Neuronal stem cell (in vitro differentiated cells): ENCODE measurements at regions not wholly inside any gene's neighbourhood (a gene's known extent, or its start where the extent isn't known, plus 50 kb on each side); places are given as distances from the start of the nearest gene placed in this dataset.

Experiments
- DNase-seq: peaks from one replicate; pipeline ENCODE4 v3.0.0-alpha.2; 2013; ENCODE audit warnings: low spot score
- H2AFZ ChIP-seq: one replicate; pipeline ENCODE4 v1.6.1; 2013; ENCODE audit warnings: mild to moderate bottlenecking, low read length, inconsistent platforms
- H2AK5ac ChIP-seq: 2 replicates; pipeline ENCODE4 v1.6.1; 2013; ENCODE audit warnings: low read depth, mild to moderate bottlenecking, inconsistent platforms, low read length, moderate library complexity, mixed read lengths
- H2BK120ac ChIP-seq: 2 replicates; pipeline ENCODE4 v1.6.1; 2013; ENCODE audit warnings: low read depth, mild to moderate bottlenecking, inconsistent platforms, low read length, moderate library complexity, mixed read lengths
- H2BK12ac ChIP-seq: one replicate; pipeline ENCODE4 v1.6.1; 2013; ENCODE audit warnings: low read length, inconsistent platforms
- H2BK15ac ChIP-seq: 2 replicates; pipeline ENCODE4 v1.6.1; 2013; ENCODE audit warnings: mild to moderate bottlenecking, low read length, inconsistent platforms, mixed read lengths
- H2BK5ac ChIP-seq: one replicate; pipeline ENCODE4 v1.6.1; 2013; ENCODE audit warnings: inconsistent platforms, mild to moderate bottlenecking, low read length, moderate library complexity
- H3K14ac ChIP-seq: one replicate; pipeline ENCODE4 v1.6.1; 2013; ENCODE audit warnings: low read length, inconsistent platforms
- H3K18ac ChIP-seq: 2 replicates; pipeline ENCODE4 v1.6.1; 2013; ENCODE audit warnings: low read length, inconsistent platforms
- H3K23ac ChIP-seq: 2 replicates; pipeline ENCODE4 v1.6.1; 2013; ENCODE audit warnings: low read depth, mild to moderate bottlenecking, mixed read lengths, low read length, inconsistent platforms; ENCODE audit not compliant: poor library complexity
- H3K27ac ChIP-seq: replicated peaks from 3 replicates; pipeline ENCODE4 v1.5.1; 2013; ENCODE audit warnings: low read length, inconsistent platforms
- H3K27me3 ChIP-seq, 3 experiments: 2 replicates each; pipeline ENCODE4 v1.6.1; 2013; ENCODE audit warnings: low read length in 3 of 3, mild to moderate bottlenecking in 2 of 3, inconsistent platforms in 1 of 3, low read depth in 1 of 3, mixed read lengths in 1 of 3, moderate library complexity in 1 of 3; ENCODE audit not compliant: control insufficient read depth in 3 of 3, insufficient read depth in 3 of 3
- H3K36me3 ChIP-seq, 2 donors: replicated peaks in 1 of 2; 2 replicates each; pipeline ENCODE4 v1.6.1; 2013; ENCODE audit warnings: low read length in 2 of 2; ENCODE audit not compliant: control insufficient read depth in 2 of 2, insufficient read depth in 2 of 2
- H3K4ac ChIP-seq: 2 replicates; pipeline ENCODE4 v1.6.1; 2013; ENCODE audit warnings: inconsistent platforms, mild to moderate bottlenecking, low read length, moderate library complexity
- H3K4me1 ChIP-seq, 2 donors: 1 replicate in 1 of 2; 2 replicates in 1 of 2; pipeline ENCODE4 v1.6.1; 2013; ENCODE audit warnings: low read length in 2 of 2, low read depth in 1 of 2; ENCODE audit not compliant: control insufficient read depth in 2 of 2, insufficient read depth in 1 of 2
- H3K4me2 ChIP-seq: one replicate; pipeline ENCODE4 v1.6.1; 2013; ENCODE audit warnings: mild to moderate bottlenecking, low read length, inconsistent platforms; ENCODE audit not compliant: insufficient read depth, poor library complexity, severe bottlenecking
- H3K4me3 ChIP-seq, 2 donors: 2 replicates each; pipeline ENCODE4 v1.5.1; 2013; ENCODE audit warnings: low read length in 2 of 2, mild to moderate bottlenecking in 2 of 2, inconsistent platforms in 1 of 2, moderate library complexity in 1 of 2
- H3K79me1 ChIP-seq: one replicate; pipeline ENCODE4 v1.6.1; 2013; ENCODE audit warnings: low read depth, mild to moderate bottlenecking, inconsistent platforms, low read length, moderate library complexity
- H3K9ac ChIP-seq: one replicate; pipeline ENCODE4 v1.6.1; 2013; ENCODE audit warnings: mild to moderate bottlenecking, low read depth, low read length, inconsistent platforms; ENCODE audit not compliant: poor library complexity
- H3K9me3 ChIP-seq, 2 donors: replicated peaks in 1 of 2; 2 replicates each; pipeline versions ENCODE3 to v1.6.1; 2013; ENCODE audit warnings: low read length in 2 of 2, mild to moderate bottlenecking in 2 of 2, inconsistent platforms in 1 of 2, low read depth in 1 of 2, mixed read lengths in 1 of 2, moderate library complexity in 1 of 2; ENCODE audit not compliant: control insufficient read depth in 2 of 2, insufficient read depth in 1 of 2
- H4K8ac ChIP-seq: one replicate; pipeline ENCODE4 v1.6.1; 2013; ENCODE audit warnings: low read depth, mild to moderate bottlenecking, inconsistent platforms, low read length, moderate library complexity
- H4K91ac ChIP-seq: one replicate; pipeline ENCODE4 v1.6.1; 2013; ENCODE audit warnings: low read length, low read depth, mild to moderate bottlenecking, inconsistent platforms; ENCODE audit not compliant: poor library complexity
- WGBS, 2 donors: extraction: QIAGEN DNeasy Blood & Tissue Kit; methylation state at CpG; one replicate each; pipeline ENCODE4 v1.1.7; 2013; ENCODE audit warnings: missing lambda C conversion rate in 2 of 2, mixed read lengths in 1 of 2; ENCODE audit not compliant: insufficient read length in 2 of 2, insufficient replicate concordance in 1 of 2; ENCODE audit errors: extremely low coverage in 2 of 2; 5-methylcytosine and 5-hydroxymethylcytosine counted together

DNA sequence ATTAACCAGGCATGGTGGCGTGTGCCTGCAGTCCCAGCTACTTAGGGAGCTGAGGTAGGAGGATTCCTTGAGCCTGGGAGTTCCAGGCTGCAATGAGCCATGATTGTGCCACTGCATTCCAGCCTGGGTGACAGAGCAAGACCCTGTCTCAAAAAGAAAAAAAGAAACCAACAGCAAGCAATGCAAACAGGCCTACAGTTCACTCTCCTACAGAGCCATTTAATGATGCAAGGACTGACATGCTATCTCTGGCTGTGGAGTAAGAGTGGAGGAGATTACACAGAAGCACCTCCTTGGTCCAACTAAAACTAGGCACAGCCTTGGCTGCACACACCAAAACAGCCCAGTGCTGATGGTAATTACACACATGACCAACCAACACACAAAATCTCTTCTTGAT, 127.5 kb upstream of the SOD1 start:
- no peak for DNase-seq
- Histone ChIP-seq H3K4me3 (no peak overlapping the region), H3K27ac (peak overlapping the region; percentile 17)

DNA sequence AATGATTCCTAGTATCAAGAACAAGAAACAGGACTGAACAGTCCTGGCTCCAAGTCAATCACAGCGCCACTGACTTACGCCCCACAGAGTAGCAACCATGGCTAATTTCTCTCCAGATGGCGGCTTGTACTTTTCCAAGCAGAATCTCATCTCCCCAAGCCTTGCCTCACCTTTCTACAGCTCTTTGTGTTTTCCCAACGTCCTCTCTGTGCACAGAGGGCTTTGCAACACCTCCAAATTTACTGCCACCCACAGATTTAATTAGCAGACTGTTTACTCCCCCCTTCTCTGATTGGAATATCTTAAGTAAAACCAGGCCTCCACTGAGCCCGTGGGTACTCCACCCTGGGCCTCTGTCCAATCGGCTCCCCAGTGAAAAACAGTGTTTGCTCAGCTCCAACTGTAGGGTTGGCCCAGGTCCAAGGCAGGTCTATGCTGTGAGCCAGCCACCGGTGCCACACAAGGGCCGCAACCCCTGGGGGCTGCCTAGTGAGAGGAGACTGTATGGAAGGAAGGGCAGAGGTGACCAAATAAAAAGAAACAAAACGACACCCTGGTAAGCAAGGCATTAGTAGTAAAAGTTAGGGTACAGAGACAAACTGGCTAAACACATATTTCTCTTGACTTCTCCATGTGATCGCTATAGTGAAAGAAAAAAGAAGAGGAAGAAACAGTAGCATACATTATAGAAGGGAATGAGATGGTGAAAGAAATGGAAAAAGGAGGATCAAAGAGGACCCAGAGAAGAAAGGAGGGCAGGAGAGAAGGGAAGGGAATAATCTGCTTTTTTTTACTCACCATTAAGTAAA, 128.4 kb upstream of the SOD1 start:
- H3K27ac ChIP-seq: no peak overlapping the region
- peak overlapping the region; percentile 26 for H3K14ac ChIP-seq
- H3K9ac ChIP-seq: no peak overlapping the region
- no peak overlapping the region for H3K4me3 ChIP-seq
- peaks cover 0 to 2% of the 10 kb centered on the region in 2 donors for H3K9me3 ChIP-seq
- H3K79me1 ChIP-seq: peaks cover 9% of the 10 kb centered on the region
- H3K23ac ChIP-seq: no peak overlapping the region
- no peak for DNase-seq
- no peaks in the 10 kb centered on the region for H3K27me3 ChIP-seq
- H3K4me1 ChIP-seq: peaks cover 4 to 14% of the 10 kb centered on the region in 2 donors
- no peak overlapping the region for H4K8ac ChIP-seq
- H2BK5ac ChIP-seq: no peak overlapping the region
- H2BK12ac ChIP-seq: no peak overlapping the region
- no peak overlapping the region for H4K91ac ChIP-seq
- no peak overlapping the region for H2AK5ac ChIP-seq
- no peak overlapping the region for H2BK120ac ChIP-seq
- H3K36me3 ChIP-seq: peaks cover 0 to 10% of the 10 kb centered on the region in 2 donors
- peak overlapping the region; percentile 77 for H3K18ac ChIP-seq
- H3K4ac ChIP-seq: no peak overlapping the region
- no CpG with 5 or more reads among the region's 10 CpGs for WGBS, 2 donors
- H2AFZ ChIP-seq: no peak overlapping the region
- no peak overlapping the region for H3K4me2 ChIP-seq
- no peak overlapping the region for H2BK15ac ChIP-seq

More for the DNA sequence above, 127.5 kb upstream of the SOD1 start:
- Histone ChIP-seq H3K23ac (no peak overlapping the region), H2AK5ac (no peak overlapping the region), H3K27me3 (no peaks in the 10 kb centered on the region), H3K9me3 (peaks cover 0 to 2% of the 10 kb centered on the region in 2 donors), H4K8ac (no peak overlapping the region), H2BK15ac (no peak overlapping the region), H4K91ac (no peak overlapping the region), H3K4me2 (no peak overlapping the region), H3K9ac (no peak overlapping the region), H3K14ac (no peak overlapping the region), H3K18ac (no peak overlapping the region), H2BK120ac (no peak overlapping the region), H3K79me1 (peaks cover 8% of the 10 kb centered on the region), H2BK12ac (no peak overlapping the region), H2BK5ac (no peak overlapping the region), H3K36me3 (peaks cover 2 to 19% of the 10 kb centered on the region in 2 donors), H3K4me1 (peaks cover 4 to 14% of the 10 kb centered on the region in 2 donors), H3K4ac (no peak overlapping the region), H2AFZ (no peak overlapping the region)
- WGBS, 2 donors: no CpG with 5 or more reads among the region's 1 CpG

GRCh38 chr21:31530364-31530763, 129.1 kb upstream of the SOD1 start:
- no peak overlapping the region for H3K4me2 ChIP-seq
- peak overlapping the region; percentile 15 for H3K18ac ChIP-seq
- H3K14ac ChIP-seq: no peak overlapping the region
- H4K8ac ChIP-seq: no peak overlapping the region
- peaks cover 0 to 14% of the 10 kb centered on the region in 2 donors for H3K36me3 ChIP-seq
- H3K27ac ChIP-seq: no peak overlapping the region
- no peak overlapping the region for H4K91ac ChIP-seq
- no peak for DNase-seq
- no peak overlapping the region for H3K4ac ChIP-seq
- no peak overlapping the region for H2AFZ ChIP-seq
- H2AK5ac ChIP-seq: no peak overlapping the region
- no CpG with 5 or more reads among the region's 9 CpGs for WGBS, 2 donors
- H3K27me3 ChIP-seq: no peaks in the 10 kb centered on the region
- H2BK120ac ChIP-seq: no peak overlapping the region
- H3K4me3 ChIP-seq: no peak overlapping the region
- no peak overlapping the region for H2BK12ac ChIP-seq
- H3K9ac ChIP-seq: no peak overlapping the region
- H2BK15ac ChIP-seq: no peak overlapping the region
- H3K23ac ChIP-seq: no peak overlapping the region
- H3K79me1 ChIP-seq: peaks cover 10% of the 10 kb centered on the region
- peaks cover 4 to 16% of the 10 kb centered on the region in 2 donors for H3K4me1 ChIP-seq
- no peak overlapping the region for H2BK5ac ChIP-seq
- H3K9me3 ChIP-seq: peaks cover 0 to 2% of the 10 kb centered on the region in 2 donors

- H3K9me3 ChIP-seq: peaks cover 0 to 2% of the 10 kb centered on the region in 2 donors
- no peak overlapping the region for H2BK12ac ChIP-seq
- H2BK5ac ChIP-seq: no peak overlapping the region
- no peak overlapping the region for H3K14ac ChIP-seq
- H3K4me3 ChIP-seq: no peak overlapping the region
- no peak overlapping the region for H2BK15ac ChIP-seq
- H4K91ac ChIP-seq: no peak overlapping the region
- H3K27ac ChIP-seq: no peak overlapping the region
- H4K8ac ChIP-seq: no peak overlapping the region
- no peak overlapping the region for H2AK5ac ChIP-seq
- no peak for DNase-seq
- H3K4ac ChIP-seq: no peak overlapping the region
- H3K18ac ChIP-seq: no peak overlapping the region
- peaks cover 0 to 17% of the 10 kb centered on the region in 2 donors for H3K36me3 ChIP-seq
- H3K27me3 ChIP-seq: no peaks in the 10 kb centered on the region
- no CpG with 5 or more reads among the region's 1 CpG for WGBS, 2 donors
- H3K23ac ChIP-seq: no peak overlapping the region
- H2AFZ ChIP-seq: no peak overlapping the region
- H3K79me1 ChIP-seq: peaks cover 9% of the 10 kb centered on the region
- no peak overlapping the region for H3K4me2 ChIP-seq
- no peak overlapping the region for H2BK120ac ChIP-seq
- peaks cover 4 to 17% of the 10 kb centered on the region in 2 donors for H3K4me1 ChIP-seq
- no peak overlapping the region for H3K9ac ChIP-seq
These were observed 130.1 kb upstream of the SOD1 start for GRCh38 chr21:31529406-31529805.
